SK-N-SH (cell line): ENCODE measurements at regions not wholly inside any gene's neighbourhood (a gene's known extent, or its start where the extent isn't known, plus 50 kb on each side); places are given as distances from the start of the nearest gene placed in this dataset.

Experiments used
- CTCF ChIA-PET: fragments of 300-600, 350-600 bp; formaldehyde crosslinking; extraction: SDS; loops from one replicate; lab custom pipeline; 2021; lab: Yijun Ruan, JAX
- POLR2A ChIA-PET: fragments of 350-600 bp; sonication (Branson Sonifier 250); formaldehyde crosslinking; extraction: SDS; loops from one replicate; lab custom pipeline; 2020; ENCODE audit warnings: antibody characterized with exemption, inconsistent platforms; lab: Yijun Ruan, JAX
- DNase-seq: peaks from one replicate; pipeline ENCODE4 v3.0.0; 2012
- H2AFZ ChIP-seq: fragments of 200-600 bp; sonication (generic); 2 replicates; pipeline ENCODE4 v1.8.1; 2016; ENCODE audit warnings: antibody characterized with exemption, mild to moderate bottlenecking, low read depth
- H3F3A ChIP-seq: fragments of 200-600 bp; sonication (generic); replicated peaks from 2 replicates; pipeline ENCODE3; 2016; ENCODE audit warnings: antibody characterized with exemption, mild to moderate bottlenecking; ENCODE audit not compliant: insufficient read depth
- H3K27ac ChIP-seq, 2 experiments: fragments of 200-500 bp in 1 of 2; fragments of 200-600 bp in 1 of 2; sonication (Bioruptor generic) in 1 of 2; sonication (generic), shearing (Covaris generic) in 1 of 2; 2 replicates each; pipeline versions ENCODE4 v1.5.1 to v1.6.1; 2014 to 2016; ENCODE audit warnings: low read depth in 2 of 2, inconsistent platforms in 1 of 2, low read length in 1 of 2, mild to moderate bottlenecking in 1 of 2, mixed read lengths in 1 of 2
- H3K27me3 ChIP-seq: fragments of 200-600 bp; sonication (generic), shearing (Covaris generic); 2 replicates; pipeline ENCODE4 v1.6.1; 2016; ENCODE audit warnings: mixed run types; ENCODE audit not compliant: insufficient read depth
- H3K36me3 ChIP-seq, 2 experiments: fragments of 200-500 bp in 1 of 2; fragments of 200-600 bp in 1 of 2; sonication (Bioruptor generic) in 1 of 2; sonication (generic) in 1 of 2; replicated peaks in 1 of 2; 2 replicates each; pipeline versions ENCODE3 to v1.5.1; 2014 to 2016; ENCODE audit warnings: low read length in 1 of 2, mild to moderate bottlenecking in 1 of 2; ENCODE audit not compliant: insufficient read depth in 2 of 2, control insufficient read depth in 1 of 2
- H3K4me1 ChIP-seq, 2 experiments: fragments of 200-500 bp in 1 of 2; fragments of 200-600 bp in 1 of 2; sonication (Bioruptor generic) in 1 of 2; sonication (generic), shearing (Covaris generic) in 1 of 2; 2 replicates each; pipeline versions ENCODE4 v1.5.1 to v1.6.1; 2014 to 2016; ENCODE audit warnings: low read depth in 1 of 2, low read length in 1 of 2, mixed run types in 1 of 2; ENCODE audit not compliant: insufficient read depth in 2 of 2, control insufficient read depth in 1 of 2
- H3K4me2 ChIP-seq: fragments of 200-600 bp; sonication (generic), shearing (Covaris generic); 2 replicates; pipeline ENCODE4 v1.6.1; 2017; ENCODE audit warnings: mixed run types
- H3K4me3 ChIP-seq, 2 experiments: fragments of 200-500 bp in 1 of 2; fragments of 200-600 bp in 1 of 2; sonication (Bioruptor generic) in 1 of 2; sonication (generic), shearing (Covaris generic) in 1 of 2; 2 replicates each; pipeline versions ENCODE4 v1.5.1 to v1.8.1; 2014 to 2016; ENCODE audit warnings: low read depth in 2 of 2, inconsistent platforms in 1 of 2, low read length in 1 of 2, mild to moderate bottlenecking in 1 of 2, mixed read lengths in 1 of 2, moderate library complexity in 1 of 2
- H3K79me2 ChIP-seq: fragments of 200-600 bp; sonication (generic); 2 replicates; pipeline ENCODE4 v1.8.1; 2017; ENCODE audit warnings: mild to moderate bottlenecking; ENCODE audit not compliant: insufficient read depth
- H3K9ac ChIP-seq: fragments of 200-600 bp; sonication (generic); 2 replicates; pipeline ENCODE4 v1.6.1; 2017; ENCODE audit warnings: mixed run types
- H3K9me2 ChIP-seq: fragments of 200-600 bp; sonication (generic); 2 replicates; pipeline ENCODE4 v1.6.1; 2017; ENCODE audit warnings: mixed run types
- H3K9me3 ChIP-seq: fragments of 200-600 bp; sonication (generic); 2 replicates; pipeline ENCODE4 v1.6.1; 2017; ENCODE audit warnings: mixed run types, mild to moderate bottlenecking, moderate library complexity
- H4K20me1 ChIP-seq: fragments of 200-600 bp; sonication (generic); 2 replicates; pipeline ENCODE4 v1.6.1; 2017; ENCODE audit warnings: mild to moderate bottlenecking, mixed run types; ENCODE audit not compliant: insufficient read depth
- EP300 ChIP-seq, 2 experiments: IDR thresholded peaks; 2 replicates each; pipeline versions ENCODE4 v1.4.0 to v1.6.1; 2012; ENCODE audit warnings: borderline replicate concordance in 1 of 2, low read depth in 1 of 2, low read length in 1 of 2
- GABPA ChIP-seq: IDR thresholded peaks from 2 replicates; pipeline ENCODE4 v1.4.0; 2012; ENCODE audit warnings: low read depth, mild to moderate bottlenecking
- JUND ChIP-seq: IDR thresholded peaks from 2 replicates; pipeline ENCODE4 v1.4.0; 2012
- POLR2AphosphoS5 ChIP-seq: IDR thresholded peaks from 2 replicates; pipeline ENCODE4 v1.6.1; 2012; ENCODE audit warnings: low read depth, low read length
- RAD21 ChIP-seq: IDR thresholded peaks from 2 replicates; pipeline ENCODE4 v1.6.1; 2012; ENCODE audit warnings: mild to moderate bottlenecking, low read length
- RXRA ChIP-seq: IDR thresholded peaks from 2 replicates; pipeline ENCODE4 v1.4.0; 2012; ENCODE audit warnings: low read depth, mild to moderate bottlenecking, borderline replicate concordance
- SIN3A ChIP-seq: IDR thresholded peaks from 2 replicates; pipeline ENCODE4 v1.6.1; 2012; ENCODE audit warnings: low read depth, mild to moderate bottlenecking, low read length, moderate library complexity, borderline replicate concordance
- USF1 ChIP-seq: IDR thresholded peaks from 2 replicates; pipeline ENCODE4 v1.4.0; 2012; ENCODE audit warnings: low read depth, borderline replicate concordance
- ZBTB33 ChIP-seq: IDR thresholded peaks from 2 replicates; pipeline ENCODE4 v1.4.0; 2012; ENCODE audit warnings: low read depth, borderline replicate concordance
- WGBS: methylation state at CpG from one replicate; pipeline ENCODE4 v1.1.6; 2017; ENCODE audit warnings: low lambda C conversion rate; 5-methylcytosine and 5-hydroxymethylcytosine counted together
- TF ChIP-seq, protein P1 (sequence below): fragments of 150-350 bp; IDR thresholded peaks from 2 replicates; pipeline ENCODE4 v1.6.1; 2017; ENCODE audit warnings: antibody characterized with exemption, low read length, low read depth, borderline replicate concordance
- TF ChIP-seq, protein P2 (sequence below): fragments of 200-600 bp; sonication (generic); IDR thresholded peaks from 2 replicates; pipeline ENCODE4 v1.6.1; 2017; ENCODE audit warnings: antibody characterized with exemption, mild to moderate bottlenecking, moderate library complexity

GRCh38 chr21:23743821-23744220 lies 1863.5 kb downstream of the MRPL39 start (continued):
- TF ChIP-seq, protein P1, sequence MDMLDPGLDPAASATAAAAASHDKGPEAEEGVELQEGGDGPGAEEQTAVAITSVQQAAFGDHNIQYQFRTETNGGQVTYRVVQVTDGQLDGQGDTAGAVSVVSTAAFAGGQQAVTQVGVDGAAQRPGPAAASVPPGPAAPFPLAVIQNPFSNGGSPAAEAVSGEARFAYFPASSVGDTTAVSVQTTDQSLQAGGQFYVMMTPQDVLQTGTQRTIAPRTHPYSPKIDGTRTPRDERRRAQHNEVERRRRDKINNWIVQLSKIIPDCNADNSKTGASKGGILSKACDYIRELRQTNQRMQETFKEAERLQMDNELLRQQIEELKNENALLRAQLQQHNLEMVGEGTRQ: no peak
- no peak for TF ChIP-seq USF1
- TF ChIP-seq SIN3A: no peak
- TF ChIP-seq, all 33 proteins: peak for 0

DNA sequence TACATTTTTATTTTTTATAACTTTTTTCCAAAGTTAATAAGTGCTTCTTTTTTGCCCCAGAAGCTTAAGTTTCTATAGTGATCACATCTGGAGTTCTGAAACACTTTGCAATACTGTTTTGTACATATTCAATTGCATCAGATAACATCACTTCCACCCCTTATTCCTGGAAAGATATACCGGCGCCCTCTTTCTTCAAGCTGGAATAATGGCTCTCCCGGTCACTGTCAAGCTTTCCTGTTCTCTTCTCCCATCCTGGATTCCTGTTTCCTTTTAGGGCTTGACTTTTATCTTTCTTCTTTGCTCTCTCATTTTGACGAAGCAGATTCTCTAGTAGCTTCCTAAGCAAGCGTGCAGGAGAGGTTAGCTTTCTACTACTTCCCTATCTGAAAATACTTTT lies 1866.8 kb downstream of the MRPL39 start:
- no peaks in the 10 kb centered on the region for H3K9me2 ChIP-seq
- no peaks in the 10 kb centered on the region for H3K4me1 ChIP-seq
- no peak overlapping the region for H2AFZ ChIP-seq
- 66% methylated on average over 5 of the region's 5 CpGs for WGBS
- TF ChIP-seq JUND: no peak
- peak; percentile 14; the same call in 1 of the 2 replicates for TF ChIP-seq RAD21
- POLR2A ChIA-PET: no interaction called here
- H3K36me3 ChIP-seq: no peaks in the 10 kb centered on the region
- no peak overlapping the region for H3K4me2 ChIP-seq
- H3K79me2 ChIP-seq: no peaks in the 10 kb centered on the region
- no peak overlapping the region for H3K27ac ChIP-seq
- no peaks in the 10 kb centered on the region for H3K9me3 ChIP-seq
- no peaks in the 10 kb centered on the region for H3F3A ChIP-seq
- H3K27me3 ChIP-seq: no peaks in the 10 kb centered on the region
- no peak overlapping the region for H3K4me3 ChIP-seq
- no peaks in the 10 kb centered on the region for H4K20me1 ChIP-seq
- no peak overlapping the region for H3K9ac ChIP-seq
- DNase-seq: peak; percentile 7
- CTCF ChIA-PET: no interaction called here

- ChIA-PET CTCF (no interaction called here), POLR2A (no interaction called here)
- Histone ChIP-seq H3K9me2 (no peaks in the 10 kb centered on the region), H3K79me2 (no peaks in the 10 kb centered on the region), H3K4me2 (no peak overlapping the region), H3K4me1 (no peaks in the 10 kb centered on the region), H3K9ac (no peak overlapping the region), H4K20me1 (no peaks in the 10 kb centered on the region), H3F3A (no peaks in the 10 kb centered on the region), H3K4me3 (no peak overlapping the region), H3K9me3 (no peaks in the 10 kb centered on the region), H3K36me3 (no peaks in the 10 kb centered on the region), H2AFZ (no peak overlapping the region), H3K27ac (no peak overlapping the region), H3K27me3 (no peaks in the 10 kb centered on the region)
- TF ChIP-seq, protein P2, sequence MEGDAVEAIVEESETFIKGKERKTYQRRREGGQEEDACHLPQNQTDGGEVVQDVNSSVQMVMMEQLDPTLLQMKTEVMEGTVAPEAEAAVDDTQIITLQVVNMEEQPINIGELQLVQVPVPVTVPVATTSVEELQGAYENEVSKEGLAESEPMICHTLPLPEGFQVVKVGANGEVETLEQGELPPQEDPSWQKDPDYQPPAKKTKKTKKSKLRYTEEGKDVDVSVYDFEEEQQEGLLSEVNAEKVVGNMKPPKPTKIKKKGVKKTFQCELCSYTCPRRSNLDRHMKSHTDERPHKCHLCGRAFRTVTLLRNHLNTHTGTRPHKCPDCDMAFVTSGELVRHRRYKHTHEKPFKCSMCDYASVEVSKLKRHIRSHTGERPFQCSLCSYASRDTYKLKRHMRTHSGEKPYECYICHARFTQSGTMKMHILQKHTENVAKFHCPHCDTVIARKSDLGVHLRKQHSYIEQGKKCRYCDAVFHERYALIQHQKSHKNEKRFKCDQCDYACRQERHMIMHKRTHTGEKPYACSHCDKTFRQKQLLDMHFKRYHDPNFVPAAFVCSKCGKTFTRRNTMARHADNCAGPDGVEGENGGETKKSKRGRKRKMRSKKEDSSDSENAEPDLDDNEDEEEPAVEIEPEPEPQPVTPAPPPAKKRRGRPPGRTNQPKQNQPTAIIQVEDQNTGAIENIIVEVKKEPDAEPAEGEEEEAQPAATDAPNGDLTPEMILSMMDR: no peak
- no peak for TF ChIP-seq RXRA
- no peak for TF ChIP-seq POLR2AphosphoS5
- no peak for TF ChIP-seq GABPA
- TF ChIP-seq ZBTB33: no peak
- TF ChIP-seq EP300 (IDR thresholded peaks at IDR 0.05; ENCODE audit: borderline replicate concordance in 1 of 2, low read depth in 1 of 2, low read length in 1 of 2): no peak
- TF ChIP-seq RAD21: no peak
- WGBS: 38% methylated on average over 1 of the region's 1 CpG
- DNase-seq: no peak
Measured at GRCh38 chr21:23732776-23733175, 1874.5 kb downstream of the MRPL39 start.
